Type B pancreatic cell (in vitro differentiated cells): ENCODE measurements at regions not wholly inside any gene's neighbourhood (a gene's known extent, or its start where the extent isn't known, plus 50 kb on each side); places are given as distances from the start of the nearest gene placed in this dataset.

ENCODE experiments used
- DNase-seq: peaks from one replicate; pipeline ENCODE4 v3.0.0; 2021; ENCODE audit warnings: mixed read lengths; ENCODE audit not compliant: unreplicated experiment; ENCODE audit errors: extremely low spot score
- H3K27ac Mint-ChIP-seq: 2 replicates; pipeline ENCODE4 v1.8.0; 2021; ENCODE audit warnings: mild to moderate bottlenecking, mixed read lengths
- H3K27me3 Mint-ChIP-seq: 2 replicates; pipeline ENCODE4 v1.8.0; 2021; ENCODE audit warnings: mixed read lengths
- H3K36me3 Mint-ChIP-seq: 2 replicates; pipeline ENCODE4 v1.8.0; 2021; ENCODE audit warnings: mixed read lengths
- H3K4me1 Mint-ChIP-seq: one replicate; pipeline ENCODE4 v1.8.0; 2021; ENCODE audit warnings: mixed read lengths; ENCODE audit not compliant: unreplicated experiment
- H3K4me3 Mint-ChIP-seq: 2 replicates; pipeline ENCODE4 v1.8.0; 2021; ENCODE audit warnings: mild to moderate bottlenecking, mixed read lengths
- H3K9me3 Mint-ChIP-seq: 2 replicates; pipeline ENCODE4 v1.8.0; 2021; ENCODE audit warnings: mixed read lengths
- CTCF ChIP-seq: fragments of 200-600 bp; sonication (generic); conservative IDR thresholded peaks from 2 replicates; pipeline ENCODE4 v1.5.0; 2021; ENCODE audit warnings: antibody characterized with exemption, mild to moderate bottlenecking

GRCh38 chr5:52708463-52708862, 79.3 kb upstream of the ITGA1 start:
- Mint-ChIP-seq H3K36me3 (no peaks in the 10 kb centered on the region), H3K9me3 (no peaks in the 10 kb centered on the region), H3K27ac (no peak overlapping the region), H3K4me1 (peaks cover 23% of the 10 kb centered on the region), H3K4me3 (no peak overlapping the region), H3K27me3 (no peaks in the 10 kb centered on the region)
- no peak for DNase-seq
- no peak for TF ChIP-seq CTCF

- Mint-ChIP-seq H3K4me3 (no peak overlapping the region), H3K4me1 (peaks cover 23% of the 10 kb centered on the region), H3K27me3 (no peaks in the 10 kb centered on the region), H3K36me3 (no peaks in the 10 kb centered on the region), H3K27ac (no peak overlapping the region), H3K9me3 (no peaks in the 10 kb centered on the region)
- no peak for DNase-seq
- no peak for TF ChIP-seq CTCF
Observed at GRCh38 chr5:52709167-52709925, 78.4 kb upstream of the ITGA1 start.

- Mint-ChIP-seq H3K36me3 (no peaks in the 10 kb centered on the region), H3K4me1 (peaks cover 23% of the 10 kb centered on the region), H3K4me3 (no peak overlapping the region), H3K9me3 (no peaks in the 10 kb centered on the region), H3K27ac (no peak overlapping the region), H3K27me3 (peaks cover under 1% of the 10 kb centered on the region)
- no peak for DNase-seq
- no peak for TF ChIP-seq CTCF
Observed at GRCh38 chr5:52710310-52710971, 77.3 kb upstream of the ITGA1 start.

- TF ChIP-seq CTCF: no peak
- Mint-ChIP-seq H3K27me3 (peaks cover 2% of the 10 kb centered on the region), H3K36me3 (no peaks in the 10 kb centered on the region), H3K4me1 (peaks cover 23% of the 10 kb centered on the region), H3K4me3 (no peak overlapping the region), H3K9me3 (no peaks in the 10 kb centered on the region), H3K27ac (no peak overlapping the region)
- no peak for DNase-seq
Observed at GRCh38 chr5:52710972-52711596, 76.6 kb upstream of the ITGA1 start.

GRCh38 chr5:52712354-52712753, 75.4 kb upstream of the ITGA1 start:
- peaks cover 6% of the 10 kb centered on the region for H3K27me3 Mint-ChIP-seq
- peaks cover 7% of the 10 kb centered on the region for H3K9me3 Mint-ChIP-seq
- peaks cover 23% of the 10 kb centered on the region for H3K4me1 Mint-ChIP-seq
- TF ChIP-seq CTCF: no peak
- H3K27ac Mint-ChIP-seq: no peak overlapping the region
- H3K36me3 Mint-ChIP-seq: no peaks in the 10 kb centered on the region
- no peak overlapping the region for H3K4me3 Mint-ChIP-seq
- DNase-seq: no peak
